ENCODE measurements at regions not wholly inside any gene's neighbourhood (a gene's known extent, or its start where the extent isn't known, plus 50 kb on each side); places are given as distances from the start of the nearest gene placed in this dataset.

GRCh38 chr21:26388731-26389231, 184.3 kb downstream of the CYYR1 start:
- no peaks in the 10 kb centered on the region for H3K9me3 ChIP-seq (ENCODE audit: control insufficient read depth, insufficient read depth, low read depth, low read length)
- H3K79me2 ChIP-seq (ENCODE audit: control insufficient read depth, insufficient read depth, low read length): no peaks in the 10 kb centered on the region
- H4K20me1 ChIP-seq (ENCODE audit: control insufficient read depth, extremely low read depth, insufficient read depth, low read length): no peaks in the 10 kb centered on the region
- H2AFZ ChIP-seq (ENCODE audit: low read length): no peak overlapping the region
- no peak overlapping the region for H3K9ac ChIP-seq (ENCODE audit: insufficient read depth, low read length)
- H3K27ac ChIP-seq (ENCODE audit: insufficient read depth, low read length): no peak overlapping the region
- DNase-seq (ENCODE audit: low read depth in 2 of 2): peak; percentile 29 to 57
- TF ChIP-seq EZH2 (IDR thresholded peaks at IDR 0.05; ENCODE audit: low read length, missing control alignments) (no peak), CTCF (conservative IDR thresholded peaks at IDR 0.05 in 1 of 2, IDR thresholded peaks at IDR 0.05 in 1 of 2; ENCODE audit: low read depth in 1 of 2, low read length in 2 of 2) (no peak)
- no peak overlapping the region for H3K4me2 ChIP-seq (ENCODE audit: extremely low read depth, insufficient read depth, low read length)
- no peak overlapping the region for H3K4me3 ChIP-seq (replicated peaks in 1 of 4; ENCODE audit: control extremely low read depth in 1 of 4, insufficient read depth in 1 of 4, low read depth in 3 of 4, low read length in 4 of 4)
- no peaks in the 10 kb centered on the region for H3K27me3 ChIP-seq (ENCODE audit: control insufficient read depth, insufficient read depth, low read length)
- H3K36me3 ChIP-seq (ENCODE audit: control insufficient read depth, insufficient read depth, low read length): no peaks in the 10 kb centered on the region
- no peaks in the 10 kb centered on the region for H3K4me1 ChIP-seq (ENCODE audit: control insufficient read depth, extremely low read depth, insufficient read depth, low read length)

- Histone ChIP-seq H3K27ac (ENCODE audit: insufficient read depth, low read length) (no peak overlapping the region), H4K20me1 (ENCODE audit: control insufficient read depth, extremely low read depth, insufficient read depth, low read length) (no peaks in the 10 kb centered on the region), H3K36me3 (ENCODE audit: control insufficient read depth, insufficient read depth, low read length) (no peaks in the 10 kb centered on the region), H3K4me3 (replicated peaks in 1 of 4; ENCODE audit: control extremely low read depth in 1 of 4, insufficient read depth in 1 of 4, low read depth in 3 of 4, low read length in 4 of 4) (no peak overlapping the region), H3K9ac (ENCODE audit: insufficient read depth, low read length) (no peak overlapping the region), H2AFZ (ENCODE audit: low read length) (no peak overlapping the region), H3K4me2 (ENCODE audit: extremely low read depth, insufficient read depth, low read length) (no peak overlapping the region), H3K79me2 (ENCODE audit: control insufficient read depth, insufficient read depth, low read length) (no peaks in the 10 kb centered on the region), H3K9me3 (ENCODE audit: control insufficient read depth, insufficient read depth, low read depth, low read length) (no peaks in the 10 kb centered on the region), H3K4me1 (ENCODE audit: control insufficient read depth, extremely low read depth, insufficient read depth, low read length) (no peaks in the 10 kb centered on the region), H3K27me3 (ENCODE audit: control insufficient read depth, insufficient read depth, low read length) (no peaks in the 10 kb centered on the region)
- no peak for TF ChIP-seq CTCF (conservative IDR thresholded peaks at IDR 0.05 in 1 of 2, IDR thresholded peaks at IDR 0.05 in 1 of 2; ENCODE audit: low read depth in 1 of 2, low read length in 2 of 2)
- TF ChIP-seq EZH2 (IDR thresholded peaks at IDR 0.05; ENCODE audit: low read length, missing control alignments): no peak
- peak in 1 of 2 donors; percentile 32 for DNase-seq (ENCODE audit: low read depth in 2 of 2)
These were observed 187.4 kb downstream of the CYYR1 start for GRCh38 chr21:26385721-26386120.

GRCh38 chr21:26379561-26379960, 193.5 kb downstream of the CYYR1 start:
- Histone ChIP-seq H3K4me3 (replicated peaks in 1 of 4; ENCODE audit: control extremely low read depth in 1 of 4, insufficient read depth in 1 of 4, low read depth in 3 of 4, low read length in 4 of 4) (no peak overlapping the region), H3K27me3 (ENCODE audit: control insufficient read depth, insufficient read depth, low read length) (no peaks in the 10 kb centered on the region), H3K27ac (ENCODE audit: insufficient read depth, low read length) (no peak overlapping the region)

More at GRCh38 chr21:26379561-26379960, 193.5 kb downstream of the CYYR1 start:
- Histone ChIP-seq H3K4me1 (ENCODE audit: control insufficient read depth, extremely low read depth, insufficient read depth, low read length) (no peaks in the 10 kb centered on the region), H3K36me3 (ENCODE audit: control insufficient read depth, insufficient read depth, low read length) (no peaks in the 10 kb centered on the region), H3K9ac (ENCODE audit: insufficient read depth, low read length) (no peak overlapping the region), H4K20me1 (ENCODE audit: control insufficient read depth, extremely low read depth, insufficient read depth, low read length) (no peaks in the 10 kb centered on the region), H3K9me3 (ENCODE audit: control insufficient read depth, insufficient read depth, low read depth, low read length) (no peaks in the 10 kb centered on the region), H3K4me2 (ENCODE audit: extremely low read depth, insufficient read depth, low read length) (no peak overlapping the region), H2AFZ (ENCODE audit: low read length) (no peak overlapping the region), H3K79me2 (ENCODE audit: control insufficient read depth, insufficient read depth, low read length) (no peaks in the 10 kb centered on the region)
- TF ChIP-seq CTCF (conservative IDR thresholded peaks at IDR 0.05 in 1 of 2, IDR thresholded peaks at IDR 0.05 in 1 of 2; ENCODE audit: low read depth in 1 of 2, low read length in 2 of 2) (no peak), EZH2 (IDR thresholded peaks at IDR 0.05; ENCODE audit: low read length, missing control alignments) (no peak)
- no peak for DNase-seq (ENCODE audit: low read depth in 2 of 2)

Measured in fibroblast of lung (primary cell).